ENCODE measurements at regions not wholly inside any gene's neighbourhood (a gene's known extent, or its start where the extent isn't known, plus 50 kb on each side); places are given as distances from the start of the nearest gene placed in this dataset.
"Not testable (repeated sequence)": the region's sequence is repeated elsewhere in the genome, so short reads cannot be mapped to it uniquely, and the experiment has no call there.

DNA sequence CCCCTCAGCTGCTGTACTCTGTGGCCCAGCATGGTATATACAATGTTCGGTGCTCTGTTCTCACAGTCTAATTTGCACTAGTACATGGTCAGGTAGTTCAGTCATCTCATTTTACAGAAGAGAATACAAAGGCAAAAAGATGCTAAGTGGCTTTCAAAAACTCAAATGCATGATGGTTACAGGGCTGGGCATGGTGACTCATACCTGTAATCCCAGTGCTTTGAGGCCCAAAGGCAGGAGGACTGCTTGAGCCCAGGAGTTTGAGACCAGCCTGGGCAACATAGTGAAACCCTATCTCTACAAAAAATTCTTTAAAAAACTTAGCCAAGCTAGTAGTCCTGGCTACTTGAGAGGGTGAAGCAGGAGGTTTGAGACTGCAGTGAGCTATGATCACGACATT is 210.5 kb upstream of the KIT start:
- TF ChIP-seq POLR2A (IDR thresholded peaks at IDR 0.05) (no peak), POLR2AphosphoS5 (IDR thresholded peaks at IDR 0.05; ENCODE audit: insufficient read depth in 1 of 2, low read depth in 1 of 2) (no peak), CTCF (IDR thresholded peaks at IDR 0.05) (no peak)
- no peak overlapping the region for H3K4me3 ChIP-seq
- H3K27ac ChIP-seq, result no peak overlapping the region
- no peaks in the 10 kb centered on the region for H3K27me3 ChIP-seq
- no peaks in the 10 kb centered on the region for H3K36me3 ChIP-seq
- intact Hi-C loops (cut with DNase I), result loop anchor here (10.0 kb wide), 1 partner anchor 123 kb away; no protein-coding TSS in a partner anchor
- H3K9me3 ChIP-seq, result no peaks in the 10 kb centered on the region
- H3K4me1 ChIP-seq, result no peaks in the 10 kb centered on the region
- no peak for DNase-seq (ENCODE audit: extremely low spot score in 2 of 2)

DNA sequence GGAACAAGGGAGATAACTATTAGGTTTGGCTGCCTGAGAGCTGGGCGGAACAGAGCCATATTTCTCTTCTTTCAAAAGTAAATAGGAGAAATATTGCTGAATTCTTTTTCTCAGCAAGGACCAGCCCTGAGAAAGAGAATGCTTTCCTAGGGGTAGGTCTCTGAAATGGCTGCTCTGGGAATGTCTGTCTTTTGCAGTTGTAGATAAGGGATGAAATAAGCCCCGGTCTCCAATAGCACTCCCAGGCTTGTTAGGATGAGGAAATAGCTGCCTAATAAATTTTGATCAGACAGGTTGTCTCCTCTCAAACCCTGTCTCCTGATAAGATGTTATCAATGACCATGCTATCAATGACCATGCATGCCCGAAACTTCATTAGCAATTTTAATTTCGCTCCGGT is 207.8 kb upstream of the KIT start:
- Histone ChIP-seq H3K27ac (no peak overlapping the region), H3K27me3 (no peaks in the 10 kb centered on the region), H3K36me3 (no peaks in the 10 kb centered on the region), H3K9me3 (no peaks in the 10 kb centered on the region), H3K4me1 (no peaks in the 10 kb centered on the region), H3K4me3 (no peak overlapping the region)
- no peak for TF ChIP-seq POLR2A (IDR thresholded peaks at IDR 0.05)
- TF ChIP-seq POLR2AphosphoS5 (IDR thresholded peaks at IDR 0.05; ENCODE audit: insufficient read depth in 1 of 2, low read depth in 1 of 2), result no peak
- no peak for TF ChIP-seq CTCF (IDR thresholded peaks at IDR 0.05)
- intact Hi-C loops (cut with DNase I), result loop anchor here (10.0 kb wide), 1 partner anchor 125 kb away; no protein-coding TSS in a partner anchor
- DNase-seq (ENCODE audit: extremely low spot score in 2 of 2), result no peak

DNA sequence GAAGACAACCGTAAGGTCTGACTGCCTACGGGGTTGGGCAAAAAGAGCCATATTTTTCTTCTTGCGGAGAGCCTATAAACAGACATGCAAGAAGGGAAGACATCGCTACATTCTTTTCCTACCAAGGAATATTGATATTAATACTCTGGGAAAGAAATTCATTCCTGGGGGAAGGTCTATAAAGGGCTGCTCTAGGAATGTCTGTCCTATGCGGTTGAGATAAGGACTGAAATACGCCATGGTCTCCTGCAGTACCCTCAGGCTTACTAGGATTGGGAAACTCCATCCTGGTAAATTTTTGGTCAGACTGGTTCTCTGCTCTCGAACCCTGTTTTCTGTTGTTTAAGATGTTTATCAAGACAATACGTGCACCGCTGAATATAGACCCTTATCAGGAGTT is 190.8 kb upstream of the KIT start:
- H3K27me3 ChIP-seq; H3K36me3 ChIP-seq; H3K27ac ChIP-seq; H3K4me1 ChIP-seq; DNase-seq (ENCODE audit: extremely low spot score in 2 of 2); intact Hi-C loops (cut with DNase I); H3K4me3 ChIP-seq; H3K9me3 ChIP-seq: not testable (repeated sequence)

- no peaks in the 10 kb centered on the region for H3K9me3 ChIP-seq
- H3K4me3 ChIP-seq, result no peak overlapping the region
- no peaks in the 10 kb centered on the region for H3K4me1 ChIP-seq
- H3K36me3 ChIP-seq, result no peaks in the 10 kb centered on the region
- TF ChIP-seq POLR2A (IDR thresholded peaks at IDR 0.05) (no peak), CTCF (IDR thresholded peaks at IDR 0.05) (no peak), POLR2AphosphoS5 (IDR thresholded peaks at IDR 0.05; ENCODE audit: insufficient read depth in 1 of 2, low read depth in 1 of 2) (no peak)
- H3K27ac ChIP-seq, result no peak overlapping the region
- intact Hi-C loops (cut with DNase I), result no loop called here
- no peak for DNase-seq (ENCODE audit: extremely low spot score in 2 of 2)
- H3K27me3 ChIP-seq, result no peaks in the 10 kb centered on the region
Measured at GRCh38 chr4:54473077-54473545, 184.6 kb upstream of the KIT start.

DNA sequence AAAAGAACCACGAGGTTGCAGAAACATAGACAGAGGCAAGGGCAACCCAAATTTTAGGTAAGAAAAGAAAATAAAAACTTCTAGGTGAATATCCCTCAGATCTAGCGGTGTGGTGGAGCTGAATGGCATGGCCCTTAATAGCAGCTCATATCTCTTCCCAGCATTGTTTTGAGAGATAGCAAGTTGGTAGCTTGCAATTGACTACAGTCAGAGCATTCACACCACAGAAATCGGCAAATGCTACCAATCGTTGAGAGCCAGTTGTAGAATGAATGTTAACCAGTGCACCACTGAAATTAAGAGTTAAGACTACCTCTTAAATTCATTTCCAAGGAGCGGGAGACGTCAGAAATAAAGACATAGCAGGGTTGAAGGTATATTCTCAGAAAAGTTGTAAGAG is 184.0 kb upstream of the KIT start:
- Histone ChIP-seq H3K27me3 (no peaks in the 10 kb centered on the region), H3K27ac (no peak overlapping the region), H3K9me3 (no peaks in the 10 kb centered on the region), H3K36me3 (no peaks in the 10 kb centered on the region), H3K4me1 (no peaks in the 10 kb centered on the region), H3K4me3 (no peak overlapping the region)
- DNase-seq (ENCODE audit: extremely low spot score in 2 of 2), result no peak
- intact Hi-C loops (cut with DNase I), result no loop called here
- TF ChIP-seq POLR2AphosphoS5 (IDR thresholded peaks at IDR 0.05; ENCODE audit: insufficient read depth in 1 of 2, low read depth in 1 of 2) (no peak), CTCF (IDR thresholded peaks at IDR 0.05) (no peak), POLR2A (IDR thresholded peaks at IDR 0.05) (no peak)

DNA sequence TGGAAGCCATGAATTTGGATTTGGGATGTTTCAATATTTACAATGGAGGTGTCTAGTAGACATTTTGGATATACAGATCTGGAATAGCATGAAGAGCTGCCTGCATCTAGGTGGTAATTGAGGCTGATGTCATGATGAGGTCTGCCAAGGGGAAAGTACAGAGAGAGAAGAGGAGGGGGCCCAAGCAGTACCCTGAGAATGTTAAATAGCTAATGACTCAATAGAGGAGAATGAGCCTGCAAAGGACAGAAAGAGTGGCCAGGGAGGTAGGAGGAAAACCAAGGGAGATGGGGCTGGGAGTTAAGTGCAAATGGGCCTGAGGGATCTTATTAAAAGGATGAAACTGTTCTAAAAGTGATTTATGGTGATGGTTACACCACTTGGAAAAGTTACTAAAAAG is 182.2 kb upstream of the KIT start:
- intact Hi-C loops (cut with DNase I), result no loop called here
- H3K9me3 ChIP-seq, result no peaks in the 10 kb centered on the region

More for the DNA sequence above, 182.2 kb upstream of the KIT start:
- TF ChIP-seq POLR2A (IDR thresholded peaks at IDR 0.05), result no peak
- TF ChIP-seq CTCF (IDR thresholded peaks at IDR 0.05), result no peak
- TF ChIP-seq POLR2AphosphoS5 (IDR thresholded peaks at IDR 0.05; ENCODE audit: insufficient read depth in 1 of 2, low read depth in 1 of 2), result no peak
- H3K4me3 ChIP-seq, result no peak overlapping the region
- H3K36me3 ChIP-seq, result no peaks in the 10 kb centered on the region
- no peaks in the 10 kb centered on the region for H3K27me3 ChIP-seq
- H3K4me1 ChIP-seq, result no peaks in the 10 kb centered on the region
- H3K27ac ChIP-seq, result no peak overlapping the region
- no peak for DNase-seq (ENCODE audit: extremely low spot score in 2 of 2)
